HCT116 (cell line): ENCODE measurements at regions not wholly inside any gene's neighbourhood (a gene's known extent, or its start where the extent isn't known, plus 50 kb on each side); places are given as distances from the start of the nearest gene placed in this dataset.

Experiments
- ATAC-seq: fragments of 200-7000 bp; cut with Tn5 transposase; 2 replicates; pipeline ENCODE4 v1.9.1; 2020; ENCODE audit warnings: mild to moderate bottlenecking, moderate library complexity
- BruUV-seq: library from RNA; stranded (reverse); fragments of 400-500 nt; replicated peaks from 2 replicates; lab custom pipeline; 2021; lab: Mats Ljungman, UMichigan
- CTCF ChIA-PET: fragments of 300-600 bp; sonication (Branson Sonifier 250); formaldehyde crosslinking; loops from one replicate; lab custom pipeline; 2021; ENCODE audit warnings: antibody characterized with exemption; lab: Charles Lee
- POLR2A ChIA-PET: fragments of 300-600, 350-600 bp; sonication (Branson Sonifier 250); formaldehyde crosslinking; loops from one replicate; lab custom pipeline; 2021; ENCODE audit warnings: antibody characterized with exemption; lab: Charles Lee
- RAD21 ChIA-PET, 2 experiments: fragments of 300-600 bp; sonication (Branson Sonifier 250); formaldehyde crosslinking; loops; one replicate each; lab custom pipeline; 2023; ENCODE audit warnings: low total read pairs in 2 of 2; ENCODE audit not compliant: uncharacterized antibody in 2 of 2, unreplicated experiment in 2 of 2, low non-redundant PET in 1 of 2; lab: Charles Lee
- DNase-seq: peaks from one replicate; pipeline ENCODE4 v3.0.0-alpha.2; 2010; ENCODE audit warnings: low read depth, low spot score
- H2AFZ ChIP-seq: fragments of 200-600 bp; shearing (Covaris generic), sonication (generic); 2 replicates; pipeline ENCODE4 v1.6.1; 2017; ENCODE audit warnings: low read depth, mixed run types, mixed read lengths, antibody characterized with exemption, low read length; ENCODE audit not compliant: poor library complexity, severe bottlenecking
- H3K27ac ChIP-seq: 2 replicates; pipeline ENCODE4 v1.5.1; 2012; ENCODE audit warnings: low read depth, low read length
- H3K27me3 ChIP-seq: fragments of 200-600 bp; sonication (generic); 2 replicates; pipeline ENCODE4 v1.6.1; 2016; ENCODE audit warnings: mixed run types, low read length, mixed read lengths; ENCODE audit not compliant: insufficient read depth
- H3K36me3 ChIP-seq, 2 experiments: fragments of 200-500 bp in 1 of 2; fragments of 200-600 bp in 1 of 2; sonication (Bioruptor generic) in 1 of 2; sonication (generic) in 1 of 2; 2 replicates each; pipeline versions ENCODE4 v1.5.1 to v1.6.1; 2014 to 2016; ENCODE audit warnings: low read length in 2 of 2, inconsistent platforms in 1 of 2, mixed read lengths in 1 of 2, mixed run types in 1 of 2; ENCODE audit not compliant: insufficient read depth in 2 of 2, control insufficient read depth in 1 of 2
- H3K4me1 ChIP-seq, 2 experiments: fragments of 200-600 bp in 1 of 2; sonication (generic) in 1 of 2; 2 replicates each; pipeline versions ENCODE4 v1.5.1 to v1.6.1; 2012 to 2017; ENCODE audit warnings: low read length in 2 of 2, inconsistent platforms in 1 of 2, mild to moderate bottlenecking in 1 of 2, mixed read lengths in 1 of 2, mixed run types in 1 of 2, moderate library complexity in 1 of 2; ENCODE audit not compliant: insufficient read depth in 2 of 2, control insufficient read depth in 1 of 2
- H3K4me2 ChIP-seq: fragments of 200-600 bp; sonication (generic); 2 replicates; pipeline ENCODE4 v1.6.1; 2017; ENCODE audit warnings: mixed run types, low read length, mixed read lengths
- H3K4me3 ChIP-seq, 2 experiments: fragments of 200-600 bp in 1 of 2; sonication (generic) in 1 of 2; replicated peaks in 1 of 2; 2 replicates each; pipeline ENCODE4 v1.5.1; 2011 to 2016; ENCODE audit warnings: low read length in 2 of 2, control low read depth in 1 of 2, low read depth in 1 of 2, mild to moderate bottlenecking in 1 of 2, mixed read lengths in 1 of 2, mixed run types in 1 of 2
- H3K79me2 ChIP-seq: fragments of 200-600 bp; sonication (generic); 2 replicates; pipeline ENCODE4 v1.6.1; 2017; ENCODE audit warnings: mild to moderate bottlenecking, mixed run types, low read length, moderate library complexity, mixed read lengths; ENCODE audit not compliant: insufficient read depth
- H3K9ac ChIP-seq: fragments of 200-600 bp; sonication (generic); 2 replicates; pipeline ENCODE4 v1.6.1; 2016; ENCODE audit warnings: low read length, mixed read lengths
- H3K9me2 ChIP-seq: fragments of 200-600 bp; sonication (generic), shearing (Covaris generic); 2 replicates; pipeline ENCODE4 v1.6.1; 2017; ENCODE audit warnings: mixed run types, mild to moderate bottlenecking, moderate library complexity; ENCODE audit not compliant: insufficient read depth
- H3K9me3 ChIP-seq, 2 experiments: fragments of 200-500 bp in 1 of 2; fragments of 200-600 bp in 1 of 2; sonication (Bioruptor generic) in 1 of 2; sonication (generic) in 1 of 2; 2 replicates each; pipeline ENCODE4 v1.6.1; 2014 to 2017; ENCODE audit warnings: low read length in 2 of 2, mixed read lengths in 2 of 2, inconsistent platforms in 1 of 2, low read depth in 1 of 2, mild to moderate bottlenecking in 1 of 2, mixed run types in 1 of 2, moderate library complexity in 1 of 2; ENCODE audit not compliant: control insufficient read depth in 1 of 2, insufficient read depth in 1 of 2
- H4K20me1 ChIP-seq: fragments of 200-600 bp; sonication (generic), shearing (Covaris generic); 2 replicates; pipeline ENCODE4 v1.6.1; 2017; ENCODE audit warnings: mixed run types, mild to moderate bottlenecking, moderate library complexity; ENCODE audit not compliant: insufficient read depth
- CEBPB ChIP-seq: IDR thresholded peaks from 2 replicates; pipeline ENCODE4 v1.6.1; 2012; ENCODE audit warnings: low read depth
- EGR1 ChIP-seq: IDR thresholded peaks from 2 replicates; pipeline ENCODE4 v1.6.1; 2012; ENCODE audit warnings: low read depth
- ELF1 ChIP-seq: IDR thresholded peaks from 2 replicates; pipeline ENCODE4 v1.6.1; 2012; ENCODE audit warnings: low read depth, borderline replicate concordance
- JUND ChIP-seq: IDR thresholded peaks from 2 replicates; pipeline ENCODE4 v1.6.1; 2012
- POLR2A ChIP-seq: IDR thresholded peaks from 2 replicates; pipeline ENCODE4 v1.7.0; 2011; ENCODE audit warnings: borderline replicate concordance; ENCODE audit not compliant: insufficient read depth, insufficient read length; ENCODE audit errors: extremely low read depth
- ZNF274 ChIP-seq: fragments of 200-500 bp; sonication (Bioruptor generic); IDR thresholded peaks from 2 replicates; pipeline ENCODE4 v1.6.1; 2014; ENCODE audit warnings: mild to moderate bottlenecking, low read depth, low read length, inconsistent platforms
- intact Hi-C: fragments of 100-400 bp; cut with micrococcal nuclease; formaldehyde crosslinking; loops from 2 replicates; pipeline ENCODE4 v1.10.0; 2022
- TF ChIP-seq, protein P1 (sequence below): IDR thresholded peaks from 2 replicates; pipeline ENCODE4 v1.6.1; 2012

DNA sequence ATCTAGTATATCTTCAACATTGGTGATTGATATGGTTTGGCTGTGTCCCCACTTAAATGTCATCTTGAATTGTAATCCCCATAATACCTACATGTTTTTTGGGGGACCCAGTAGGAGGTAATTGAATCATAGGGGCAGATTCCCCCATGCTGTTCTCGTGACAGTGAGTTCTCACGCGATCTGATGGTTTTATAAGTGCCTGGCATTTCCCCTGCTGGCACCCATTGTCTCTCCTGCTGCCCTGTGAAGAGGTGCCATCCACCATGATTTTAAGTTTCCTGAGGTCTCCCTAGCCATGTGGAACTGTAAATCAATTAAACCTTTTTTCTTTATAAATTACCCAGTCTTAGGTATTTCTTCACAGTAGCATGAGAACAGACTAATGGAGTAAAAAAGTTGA is 1094.6 kb downstream of the ROBO2 start:
- POLR2A ChIA-PET = no interaction called here
- TF ChIP-seq, protein P1, sequence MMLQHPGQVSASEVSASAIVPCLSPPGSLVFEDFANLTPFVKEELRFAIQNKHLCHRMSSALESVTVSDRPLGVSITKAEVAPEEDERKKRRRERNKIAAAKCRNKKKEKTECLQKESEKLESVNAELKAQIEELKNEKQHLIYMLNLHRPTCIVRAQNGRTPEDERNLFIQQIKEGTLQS = no peak
- TF ChIP-seq EGR1 (no peak), POLR2A (no peak), JUND (no peak)
- TF ChIP-seq, all 23 proteins: peak for 0
- CTCF ChIA-PET = no interaction called here
- no peaks in the 10 kb centered on the region for H4K20me1 ChIP-seq
- no peaks in the 10 kb centered on the region for H3K27me3 ChIP-seq
- H3K9me3 ChIP-seq = peaks cover 7 to 41% of the 10 kb centered on the region in 2 experiments; a peak in 1 of 4 replicates
- H3K9ac ChIP-seq = no peak overlapping the region
- intact Hi-C loops = no loop called here
- RAD21 ChIA-PET = no interaction called here
- H3K36me3 ChIP-seq = no peaks in the 10 kb centered on the region
- DNase-seq = no peak
- no peak overlapping the region for H2AFZ ChIP-seq
- no peaks in the 10 kb centered on the region for H3K9me2 ChIP-seq
- BruUV-seq = no TSS peak
- no peak overlapping the region for H3K4me3 ChIP-seq
- H3K27ac ChIP-seq = no peak overlapping the region
- H3K4me1 ChIP-seq = no peaks in the 10 kb centered on the region
- no peaks in the 10 kb centered on the region for H3K79me2 ChIP-seq
- ATAC-seq = no peak
- no peak overlapping the region for H3K4me2 ChIP-seq

GRCh38 chr3:78139166-78139565 is 1099.3 kb downstream of the ROBO2 start:
- POLR2A ChIA-PET = no interaction called here
- Histone ChIP-seq H3K4me1 (no peaks in the 10 kb centered on the region), H3K9ac (no peak overlapping the region), H3K79me2 (no peaks in the 10 kb centered on the region), H3K9me2 (no peaks in the 10 kb centered on the region), H3K27ac (no peak overlapping the region), H3K4me3 (no peak overlapping the region), H3K9me3 (peaks cover 4 to 45% of the 10 kb centered on the region in 2 experiments; a peak in 2 of 4 replicates), H2AFZ (no peak overlapping the region), H3K27me3 (no peaks in the 10 kb centered on the region)
- CTCF ChIA-PET = no interaction called here
- intact Hi-C loops = no loop called here
- RAD21 ChIA-PET = no interaction called here
- BruUV-seq = no TSS peak
- TF ChIP-seq ELF1 = no peak
- TF ChIP-seq CEBPB = no peak
- no peak for TF ChIP-seq EGR1
- no peak for TF ChIP-seq ZNF274
- TF ChIP-seq, all 23 proteins: peak for 0
- Histone ChIP-seq H4K20me1 (no peaks in the 10 kb centered on the region), H3K36me3 (no peaks in the 10 kb centered on the region), H3K4me2 (no peak overlapping the region)
- DNase-seq (no peak), ATAC-seq (no peak)
